GM21381 (cell line): ENCODE measurements at regions not wholly inside any gene's neighbourhood (a gene's known extent, or its start where the extent isn't known, plus 50 kb on each side); places are given as distances from the start of the nearest gene placed in this dataset.

Experiments used
- ATAC-seq: cut with Tn5 transposase; IDR thresholded peaks from one replicate; pipeline ENCODE4 v1.9.1; 2021; ENCODE audit warnings: mild to moderate bottlenecking, moderate library complexity; ENCODE audit not compliant: unreplicated experiment

DNA sequence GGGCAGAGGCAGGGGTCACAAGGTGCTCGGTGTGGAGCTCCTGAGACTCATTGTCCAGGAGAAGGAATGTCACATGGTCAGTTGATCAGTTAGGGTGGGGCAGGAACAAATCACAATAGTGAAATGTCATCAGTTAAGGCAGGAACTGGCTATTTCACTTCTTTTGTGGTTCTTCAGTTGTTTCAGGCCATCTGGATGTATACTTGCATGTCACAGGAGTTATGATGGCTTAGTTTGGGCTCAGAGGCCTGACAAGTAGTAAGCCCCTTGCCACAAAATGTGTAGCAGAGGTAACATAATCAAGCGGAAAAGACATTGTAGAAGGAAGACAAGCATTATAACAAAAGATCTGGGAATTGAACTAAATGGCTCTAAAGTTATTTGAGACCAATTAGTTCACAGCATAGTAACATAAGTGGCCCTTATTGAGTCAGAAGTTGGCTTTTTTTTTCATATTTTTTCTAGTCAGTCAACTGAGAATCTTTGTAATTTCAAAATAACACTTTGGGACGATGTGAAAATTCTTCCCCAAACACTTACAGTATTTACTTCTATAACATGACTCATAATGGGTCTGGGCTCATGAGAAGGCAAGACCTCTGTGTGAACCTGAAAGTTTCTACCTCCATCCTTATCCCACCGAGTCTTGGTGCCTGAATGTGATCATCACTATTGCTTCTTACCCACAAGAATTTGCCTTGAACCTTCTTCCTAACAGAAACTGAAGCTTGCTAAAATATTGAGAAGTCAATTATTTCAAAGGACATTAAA is 137.0 kb upstream of the DPT start:
- no peak for ATAC-seq

DNA sequence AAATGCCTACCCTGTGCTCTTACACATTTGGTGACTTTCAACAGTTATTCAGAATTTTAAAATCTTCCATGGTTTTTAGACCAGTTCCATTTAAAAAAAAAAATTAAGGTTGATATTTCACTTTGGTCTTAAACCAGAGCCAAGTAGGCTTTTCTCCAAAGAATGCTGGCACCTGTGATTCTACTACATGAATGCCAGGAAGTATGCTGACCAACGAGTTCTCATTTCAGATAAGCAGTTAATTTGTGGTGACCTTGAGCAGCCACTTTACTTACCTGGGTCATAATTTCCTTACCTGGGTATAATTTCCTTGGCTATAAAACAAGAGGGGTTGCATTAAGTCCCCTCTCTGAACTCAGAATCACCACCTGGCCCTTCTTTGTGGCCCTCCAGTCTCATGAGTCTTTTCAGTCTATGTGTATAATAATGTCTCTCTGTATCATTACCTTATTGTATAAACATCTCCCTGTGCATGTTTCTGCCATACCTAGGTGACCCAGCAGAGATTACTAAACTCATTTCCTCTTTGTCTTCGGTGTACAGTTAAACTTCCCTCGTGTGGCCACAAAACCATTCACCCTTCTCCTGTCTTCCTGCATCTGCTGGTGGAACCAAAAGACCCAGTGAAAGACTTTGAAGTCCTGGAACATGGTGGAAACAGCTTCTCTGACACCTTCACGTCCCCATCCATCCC is 139.1 kb upstream of the DPT start:
- ATAC-seq = no peak

DNA sequence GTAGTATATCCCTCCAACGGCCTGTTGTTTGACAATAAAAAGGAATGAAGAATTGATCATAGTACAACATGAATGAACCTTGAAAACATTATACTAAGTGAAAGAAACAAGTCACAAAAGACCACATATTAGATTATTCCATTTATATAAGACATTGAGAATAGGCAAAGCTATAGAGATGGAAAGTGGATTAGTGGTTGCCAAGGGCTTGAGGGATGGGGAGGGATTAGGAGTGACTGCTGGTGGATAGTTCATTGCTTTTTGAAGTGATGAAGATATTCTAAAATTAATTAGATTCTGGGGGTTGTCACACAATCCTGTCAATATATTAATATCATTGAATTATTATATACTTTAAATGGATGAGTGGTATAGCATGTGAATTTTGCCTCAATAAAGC is 142.5 kb upstream of the DPT start:
- no peak for ATAC-seq

DNA sequence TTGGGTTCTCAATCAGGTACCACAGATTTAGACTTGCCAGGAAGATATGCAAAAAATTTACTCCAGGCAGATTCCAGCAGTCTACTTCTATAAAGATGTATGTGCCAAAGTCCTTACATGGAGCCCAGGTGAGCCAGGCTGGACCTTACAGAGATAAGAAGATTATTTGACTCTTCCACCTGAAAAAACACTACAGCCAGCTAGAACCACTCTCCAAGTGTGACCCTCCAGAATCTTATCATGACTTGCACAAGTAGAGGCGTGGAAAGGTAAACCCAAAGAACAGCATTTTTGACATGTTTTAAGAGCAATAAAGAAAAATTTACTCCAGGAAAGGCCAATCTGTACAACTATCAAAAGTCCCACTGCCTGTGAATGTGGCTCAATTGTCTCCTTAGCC is 146.8 kb upstream of the DPT start:
- ATAC-seq = no peak

DNA sequence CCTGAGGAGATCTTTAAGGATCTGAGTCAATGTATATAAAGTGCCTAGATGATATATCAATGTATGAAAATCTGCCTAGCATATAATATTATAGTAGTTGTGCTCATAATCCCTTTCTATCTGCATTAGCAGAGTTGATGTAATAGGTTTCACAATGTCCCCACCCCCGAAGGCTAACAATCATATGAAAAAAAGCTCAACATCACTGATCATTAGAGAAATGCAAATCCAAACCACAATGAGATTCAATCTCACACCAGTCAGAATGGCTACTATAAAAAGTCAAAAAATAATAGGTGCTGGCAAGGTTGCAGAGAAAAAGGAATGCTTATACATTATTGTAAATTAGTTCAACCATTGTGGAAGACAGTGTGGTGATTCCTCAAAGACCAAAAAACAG is 147.8 kb upstream of the DPT start:
- ATAC-seq = no peak

DNA sequence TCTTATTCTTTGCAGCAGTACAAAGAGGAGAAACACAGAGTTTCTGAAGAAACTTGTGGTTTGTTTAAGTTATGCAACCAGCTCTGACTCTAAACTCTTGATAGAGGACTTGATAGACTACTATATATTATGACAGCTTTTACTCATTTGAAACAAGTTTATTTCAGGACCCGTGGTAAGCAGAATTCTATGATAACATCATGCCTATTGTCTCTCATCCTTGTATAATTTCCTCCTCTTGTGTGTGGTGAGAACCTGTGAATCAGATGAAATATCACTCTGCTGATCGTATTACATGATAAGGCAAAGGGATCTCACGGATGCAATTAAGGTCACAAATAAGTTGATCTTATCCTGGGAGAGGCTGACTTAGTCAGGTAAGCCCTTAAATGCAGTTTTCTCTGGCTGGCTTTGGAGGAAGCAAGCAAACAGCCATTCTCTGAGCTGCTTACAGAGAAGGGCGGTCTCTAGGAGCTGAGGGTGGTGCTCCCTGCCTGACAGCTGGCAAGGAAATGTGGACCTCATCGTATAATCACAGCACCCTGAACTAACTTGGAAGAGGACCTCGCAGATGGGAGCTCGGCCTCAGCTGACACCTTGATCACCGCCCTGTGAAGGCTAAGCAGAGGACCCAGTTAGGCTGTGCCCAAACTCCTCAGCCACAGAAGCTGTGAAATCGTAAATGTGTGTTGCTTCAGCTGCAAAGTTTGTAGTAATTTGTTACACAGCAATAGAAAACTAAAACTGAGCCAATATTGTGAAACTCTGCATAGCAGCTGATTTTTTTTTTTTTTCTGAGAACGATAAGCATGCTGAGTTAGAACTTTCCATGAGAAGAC is 151.1 kb upstream of the DPT start:
- no peak for ATAC-seq

DNA sequence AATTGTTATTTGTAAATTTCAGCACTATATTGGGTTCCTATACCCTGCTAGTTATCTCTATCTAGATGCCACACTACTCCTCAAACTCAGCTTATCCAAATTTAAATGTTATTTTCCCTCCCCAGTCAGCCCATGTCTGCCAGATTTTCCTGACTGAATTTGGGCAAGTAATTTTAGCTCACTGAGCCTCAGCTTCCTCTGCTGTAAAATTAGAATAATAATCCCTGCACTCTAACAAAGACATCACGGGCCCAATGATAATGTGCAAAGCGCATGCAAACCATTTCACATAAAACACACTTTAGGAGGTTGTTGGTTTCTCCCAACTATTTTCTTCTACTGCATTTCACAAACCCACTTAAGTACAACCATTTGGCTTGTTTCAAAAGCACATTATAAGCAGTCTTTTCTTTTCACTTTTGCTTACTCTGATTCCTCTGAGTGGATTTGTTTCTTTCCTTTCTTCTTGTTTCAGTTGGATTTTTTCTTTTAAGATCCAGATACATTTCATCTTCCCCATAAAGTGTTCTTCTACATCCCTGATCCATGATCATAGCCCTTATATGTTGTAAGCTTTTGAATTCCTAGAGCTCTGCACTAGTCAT is 152.8 kb upstream of the DPT start:
- no peak for ATAC-seq

DNA sequence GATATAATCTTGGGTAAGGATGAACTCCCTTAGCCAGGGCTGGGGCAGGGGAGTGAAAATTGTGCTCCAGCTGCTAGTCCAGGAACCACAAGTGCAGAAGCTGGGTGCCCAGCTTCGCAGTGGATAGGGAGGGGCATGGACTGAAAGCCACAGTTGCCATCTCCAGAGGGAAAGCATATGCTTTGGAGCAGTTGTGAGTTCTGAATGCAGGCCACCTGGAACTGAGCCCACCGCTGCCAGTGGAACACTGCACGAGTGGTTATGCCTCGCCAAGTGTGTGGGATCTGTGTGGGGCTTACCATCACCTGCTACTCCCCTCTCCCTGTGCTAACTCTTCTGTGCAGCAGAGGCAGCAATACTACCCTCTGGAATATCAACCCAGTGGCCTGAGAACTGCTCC is 158.4 kb upstream of the DPT start:
- no peak for ATAC-seq

DNA sequence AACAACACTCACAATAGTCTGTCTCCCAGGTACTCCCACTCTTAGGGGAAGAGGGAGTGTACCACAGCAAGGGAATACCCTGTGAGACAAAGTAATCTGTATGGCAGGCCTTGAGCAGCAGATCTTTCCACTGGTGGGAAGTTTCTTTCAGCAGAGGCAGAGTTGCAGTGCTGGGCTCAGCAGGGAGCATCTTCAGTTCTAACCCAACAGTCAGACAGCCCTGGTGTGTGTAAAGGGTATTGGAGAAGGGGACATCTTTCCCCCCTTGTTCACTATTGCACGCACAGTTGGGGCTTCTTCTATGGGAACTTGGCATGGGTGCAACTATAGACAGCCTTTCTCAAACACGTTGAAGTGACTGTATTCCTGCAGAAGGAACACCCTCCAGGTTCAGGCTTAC is 159.4 kb upstream of the DPT start:
- ATAC-seq = no peak

DNA sequence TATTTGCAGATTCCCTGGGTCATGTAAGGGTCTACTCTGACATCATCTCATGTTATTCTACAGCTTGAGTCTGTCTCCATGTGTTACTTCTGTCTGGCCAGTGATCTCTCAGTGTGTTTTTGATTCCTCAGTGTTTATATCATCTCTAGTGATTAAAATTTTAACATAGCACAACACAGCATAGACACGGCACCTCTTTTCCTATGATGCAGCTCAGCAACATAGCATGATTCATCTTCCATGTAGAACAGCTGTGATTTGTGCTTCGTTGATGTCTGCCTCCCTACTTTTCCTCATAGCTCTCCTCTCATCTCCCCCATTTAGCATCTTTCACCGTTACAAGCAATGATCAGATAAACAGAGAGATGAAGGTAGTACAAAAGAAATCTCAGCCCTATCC is 163.9 kb upstream of the DPT start:
- ATAC-seq = no peak

DNA sequence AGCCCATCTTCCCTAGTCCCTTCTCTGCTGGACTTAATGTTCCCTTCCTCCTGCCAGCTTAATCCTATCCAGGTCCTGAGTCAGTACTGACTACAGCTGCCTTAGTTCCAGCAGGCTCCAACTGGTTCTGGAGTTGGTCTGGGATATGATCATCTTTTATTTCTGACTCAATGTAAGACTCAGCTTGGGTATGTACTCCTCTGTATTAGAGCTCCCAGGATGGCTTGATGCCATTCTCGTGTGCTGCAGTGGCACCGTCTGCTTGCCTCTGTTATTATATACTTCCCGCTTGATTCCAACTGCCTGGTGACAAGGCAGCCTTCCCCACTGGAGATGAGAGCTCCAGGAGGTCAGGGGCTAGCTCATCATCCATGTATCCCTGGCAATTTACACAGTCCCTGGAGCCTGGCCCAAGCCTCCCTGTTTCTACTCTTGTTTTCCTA is 164.4 kb upstream of the DPT start:
- ATAC-seq = no peak

DNA sequence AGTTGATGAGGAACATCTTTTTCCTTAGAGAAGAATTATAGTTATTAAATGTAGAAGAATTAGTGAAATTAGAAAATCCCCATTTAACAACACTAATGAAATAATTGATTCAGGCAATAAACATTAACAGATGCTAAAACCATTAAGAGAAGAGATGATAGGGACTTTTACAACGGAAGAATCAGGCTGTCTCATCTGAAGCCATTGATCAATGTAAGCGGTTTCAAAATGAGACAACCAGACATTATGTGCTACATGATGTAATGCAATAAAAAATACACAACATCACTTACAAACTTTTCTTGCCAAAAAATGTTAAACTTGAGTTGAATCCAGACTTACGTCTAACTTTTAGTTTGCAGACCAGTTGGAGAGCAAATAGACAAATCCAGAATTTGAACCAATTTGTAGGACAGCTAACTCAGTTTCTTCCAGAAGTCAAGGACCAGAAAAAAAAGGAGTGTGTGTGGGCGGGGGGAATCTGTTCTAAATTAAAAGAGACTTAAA is 165.4 kb upstream of the DPT start:
- no peak for ATAC-seq

DNA sequence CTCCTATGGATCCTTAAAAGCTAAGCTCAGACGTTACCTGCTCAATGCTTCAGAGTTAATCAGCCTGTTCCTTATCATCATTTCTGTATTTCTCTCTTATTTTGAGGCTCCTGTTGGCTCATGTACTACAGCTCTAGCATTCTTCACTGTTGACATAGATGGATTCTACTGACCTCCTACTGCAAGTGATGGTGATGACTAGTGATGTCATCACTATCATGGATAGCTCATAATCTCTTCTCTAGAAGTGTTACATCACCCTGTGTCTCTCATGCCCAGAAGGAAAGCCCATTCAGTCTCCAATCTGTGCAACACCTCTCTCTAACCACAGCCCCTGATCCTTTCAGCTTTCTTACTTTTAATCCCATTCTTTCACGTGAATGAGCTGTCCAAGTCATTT is 168.2 kb upstream of the DPT start:
- ATAC-seq = no peak

DNA sequence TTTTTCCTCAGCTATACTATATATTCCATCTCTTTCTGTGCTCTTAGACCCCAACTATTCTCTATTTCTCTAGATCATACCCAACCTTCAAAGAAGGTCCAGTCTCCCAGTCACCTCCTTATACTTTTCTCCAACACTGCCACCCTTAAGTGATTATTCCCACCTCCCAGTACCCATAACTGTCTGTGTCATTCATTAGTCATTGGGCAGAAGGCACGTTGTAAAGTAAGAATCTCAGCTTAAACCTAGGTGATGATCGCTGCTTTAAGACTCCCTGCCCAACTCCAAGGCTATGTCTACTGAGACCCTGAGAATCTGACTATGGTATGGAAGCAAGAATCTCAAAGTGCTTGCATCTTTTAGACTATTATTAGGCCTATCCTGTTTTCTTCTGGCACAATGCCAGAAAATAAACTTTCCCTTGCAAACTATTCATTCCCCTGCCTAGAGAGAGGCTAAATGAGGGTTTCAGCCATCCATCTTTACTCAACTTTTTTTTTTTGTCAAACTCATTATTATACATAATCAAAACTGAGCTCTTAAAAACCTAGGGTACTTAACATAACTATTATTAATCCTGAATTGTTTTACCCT is 174.3 kb upstream of the DPT start:
- ATAC-seq = no peak

DNA sequence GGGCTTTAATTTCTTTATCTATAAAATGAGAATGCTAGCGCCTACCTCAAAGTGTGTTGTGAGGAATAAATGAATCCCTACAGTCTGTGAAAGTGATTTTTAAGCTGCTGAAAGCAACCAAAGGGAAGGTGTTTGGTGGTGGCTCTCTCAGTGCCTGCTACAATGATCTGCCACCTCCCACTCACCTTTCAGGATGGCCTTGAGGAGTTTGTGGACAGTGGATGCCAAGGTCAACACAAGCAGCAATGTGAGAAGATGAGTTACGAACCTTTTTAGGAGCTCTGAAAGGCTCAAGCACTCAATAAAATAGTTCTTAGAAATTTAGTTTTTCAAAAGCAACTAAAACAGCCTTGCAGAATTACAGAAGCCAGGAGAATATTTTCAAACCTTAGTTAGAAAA is 176.6 kb upstream of the DPT start:
- no peak for ATAC-seq

DNA sequence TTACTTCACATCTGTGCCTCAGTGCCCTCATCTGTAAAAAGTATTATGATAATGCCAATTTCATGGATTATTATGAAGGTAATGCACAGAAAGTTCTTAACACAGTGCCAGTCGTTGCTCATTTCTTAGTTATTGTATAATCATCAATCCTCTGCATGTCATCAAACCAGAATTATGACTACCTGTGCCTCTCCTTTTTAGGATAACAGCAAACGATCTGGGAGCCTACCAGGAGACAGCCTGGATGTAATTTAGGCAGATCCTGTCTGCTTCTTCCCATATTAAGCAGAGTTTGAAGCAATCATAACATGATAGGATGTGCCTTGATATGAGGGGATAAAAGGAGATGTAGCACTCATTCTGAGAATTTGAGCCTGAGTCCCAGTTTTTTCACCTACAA is 177.4 kb upstream of the DPT start:
- no peak for ATAC-seq

DNA sequence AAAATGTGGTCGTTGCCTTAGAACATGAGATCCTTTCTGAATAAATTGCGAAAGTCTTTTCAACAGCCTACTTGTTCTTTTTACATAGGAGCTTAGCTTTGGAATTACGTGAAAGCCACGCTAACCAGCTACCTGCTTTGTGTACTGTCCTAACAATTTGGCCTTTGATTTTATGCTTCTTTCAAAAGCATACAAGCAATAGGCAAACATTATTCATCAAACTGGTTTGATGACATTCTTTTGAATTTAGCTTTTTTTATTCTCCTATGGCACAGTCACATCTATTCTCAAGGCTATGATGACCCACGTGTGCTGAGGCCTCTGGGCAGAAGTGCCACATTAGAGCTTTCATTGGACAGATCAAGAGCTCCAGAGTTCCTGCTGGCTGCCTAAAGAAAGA is 178.0 kb upstream of the DPT start:
- no peak for ATAC-seq

DNA sequence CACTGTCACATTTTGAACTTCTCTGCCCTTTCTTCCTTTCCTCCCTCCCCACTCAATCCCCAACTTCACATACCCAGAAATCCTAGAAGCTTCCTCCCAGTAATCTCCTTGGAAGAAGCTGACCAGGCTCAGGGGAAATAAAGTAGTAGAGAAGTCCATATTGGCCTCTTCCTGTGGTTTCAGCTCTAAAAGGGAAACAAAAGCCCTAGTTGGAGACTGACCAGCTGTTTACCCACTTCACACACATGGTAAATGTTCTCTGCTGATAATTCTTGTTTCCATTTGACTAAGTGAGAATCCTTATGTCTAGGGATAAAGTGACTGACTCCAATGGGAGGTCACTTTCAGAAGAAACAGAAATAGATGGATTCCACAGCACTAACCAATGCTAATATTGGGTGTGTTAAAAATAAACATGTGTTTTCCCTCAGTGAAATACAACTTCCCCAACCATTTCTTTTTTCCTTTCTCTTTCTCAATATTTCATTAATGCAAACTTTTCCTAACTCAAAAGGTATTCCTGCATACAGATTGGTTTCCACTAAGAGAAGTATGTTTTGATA is 178.9 kb upstream of the DPT start:
- no peak for ATAC-seq

DNA sequence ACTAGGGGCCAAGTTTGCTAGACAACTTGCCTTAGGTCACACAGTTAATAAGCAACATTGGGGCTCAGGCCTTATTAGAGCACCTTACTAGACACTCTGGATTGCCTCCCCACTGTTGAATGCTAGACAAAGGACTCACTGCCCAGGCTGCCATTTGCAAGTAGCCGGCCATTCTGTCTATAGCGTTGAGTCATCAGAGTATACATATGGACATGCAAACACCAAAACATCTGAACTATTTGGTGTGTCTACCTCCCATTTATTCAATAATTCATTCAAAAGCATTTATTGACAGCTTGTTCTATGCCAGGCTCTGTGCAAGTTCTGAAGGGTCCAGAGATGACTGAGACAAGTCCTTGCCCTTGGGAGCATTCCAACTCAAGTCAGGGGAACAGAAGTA is 181.4 kb upstream of the DPT start:
- ATAC-seq = no peak

DNA sequence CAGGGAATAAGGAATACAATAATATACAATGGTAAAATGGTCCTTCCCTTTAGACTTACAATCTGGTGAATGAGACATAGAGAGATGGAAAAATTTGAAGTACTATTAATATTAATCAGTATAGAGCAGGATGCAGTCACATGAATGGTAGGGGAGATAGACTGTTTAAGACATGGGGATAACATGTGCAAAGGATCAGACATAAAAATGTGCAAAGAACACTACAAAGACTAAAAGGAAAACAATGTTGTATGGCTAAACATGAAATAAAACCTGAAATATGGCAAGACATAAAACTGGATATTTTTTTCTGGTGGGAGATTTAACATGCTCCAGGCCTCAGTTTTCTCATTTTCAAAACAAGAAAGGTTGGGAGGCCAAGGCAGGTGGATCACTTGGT is 182.4 kb upstream of the DPT start:
- no peak for ATAC-seq
